Naive thymus-derived CD4-positive, alpha-beta T cell (primary cell): ENCODE measurements at regions not wholly inside any gene's neighbourhood (a gene's known extent, or its start where the extent isn't known, plus 50 kb on each side); places are given as distances from the start of the nearest gene placed in this dataset.

Experiments
- ATAC-seq: fragments of 150-1000 bp; cut with Tn5 transposase; 2 replicates; pipeline ENCODE4 v1.10.0; 2021; ENCODE audit warnings: mild to moderate bottlenecking, moderate library complexity
- CTCF ChIA-PET: fragments of 350-600 bp; sonication (Branson Sonifier 250); formaldehyde crosslinking; loops from one replicate; lab custom pipeline; 2021; ENCODE audit warnings: antibody characterized with exemption; lab: Charles Lee
- POLR2A ChIA-PET: fragments of 350-600 bp; sonication (Branson Sonifier 250); formaldehyde crosslinking; loops from one replicate; lab custom pipeline; 2021; ENCODE audit warnings: antibody characterized with exemption, inconsistent platforms; lab: Charles Lee
- DNase-seq, 9 donors: peaks; one replicate each; pipeline versions ENCODE4 v3.0.0 to v3.0.0-alpha.2; 2020 to 2022; ENCODE audit warnings: mixed read lengths in 1 of 9
- H3K27ac ChIP-seq: one replicate; pipeline ENCODE4 v1.7.0; 2013; ENCODE audit warnings: mild to moderate bottlenecking, low read depth, low read length, moderate library complexity
- H3K27me3 ChIP-seq, 2 donors: one replicate each; pipeline ENCODE4 v1.7.0; 2013; ENCODE audit warnings: low read length in 2 of 2, mild to moderate bottlenecking in 2 of 2, moderate library complexity in 2 of 2; ENCODE audit not compliant: control insufficient read depth in 2 of 2, insufficient read depth in 2 of 2
- H3K36me3 ChIP-seq, 3 experiments: 1 replicate in 2 of 3; 2 replicates in 1 of 3; pipeline ENCODE4 v1.7.0; 2013; ENCODE audit warnings: low read length in 3 of 3, mild to moderate bottlenecking in 3 of 3, moderate library complexity in 1 of 3; ENCODE audit not compliant: insufficient read depth in 3 of 3, control insufficient read depth in 2 of 3
- H3K4me1 ChIP-seq, 2 donors: one replicate each; pipeline ENCODE4 v1.7.0; 2013; ENCODE audit warnings: low read length in 2 of 2, mild to moderate bottlenecking in 2 of 2, moderate library complexity in 1 of 2; ENCODE audit not compliant: control insufficient read depth in 2 of 2, insufficient read depth in 2 of 2
- H3K4me3 ChIP-seq: 2 replicates; pipeline ENCODE4 v1.7.0; 2013; ENCODE audit warnings: mild to moderate bottlenecking, low read length
- H3K9me3 ChIP-seq, 3 experiments: 1 replicate in 2 of 3; 2 replicates in 1 of 3; pipeline ENCODE4 v1.7.0; 2013; ENCODE audit warnings: low read length in 3 of 3; ENCODE audit not compliant: control insufficient read depth in 2 of 3
- H3K27ac Mint-ChIP-seq, 9 donors: one replicate each; pipeline ENCODE4 v1.8.0; 2020 to 2022; ENCODE audit warnings: mixed read lengths in 9 of 9, mild to moderate bottlenecking in 8 of 9, moderate library complexity in 5 of 9, inconsistent platforms in 2 of 9
- H3K27me3 Mint-ChIP-seq, 5 donors: one replicate each; pipeline ENCODE4 v1.8.0; 2021 to 2022; ENCODE audit warnings: mixed read lengths in 5 of 5, mild to moderate bottlenecking in 1 of 5
- H3K36me3 Mint-ChIP-seq, 5 donors: one replicate each; pipeline ENCODE4 v1.8.0; 2020 to 2022; ENCODE audit warnings: mixed read lengths in 5 of 5, mild to moderate bottlenecking in 3 of 5, inconsistent platforms in 1 of 5
- H3K4me1 Mint-ChIP-seq, 7 donors: one replicate each; pipeline ENCODE4 v1.8.0; 2020 to 2022; ENCODE audit warnings: mixed read lengths in 7 of 7, mild to moderate bottlenecking in 3 of 7, inconsistent platforms in 1 of 7
- H3K4me3 Mint-ChIP-seq, 10 donors: one replicate each; pipeline ENCODE4 v1.8.0; 2020 to 2022; ENCODE audit warnings: mild to moderate bottlenecking in 10 of 10, mixed read lengths in 10 of 10, moderate library complexity in 6 of 10, inconsistent platforms in 2 of 10
- H3K9me3 Mint-ChIP-seq, 11 donors: one replicate each; pipeline ENCODE4 v1.8.0; 2020 to 2022; ENCODE audit warnings: mixed read lengths in 11 of 11, mild to moderate bottlenecking in 4 of 11, inconsistent platforms in 1 of 11, moderate library complexity in 1 of 11
- intact Hi-C, 2 donors: fragments of 100-400 bp; cut with micrococcal nuclease; formaldehyde crosslinking; loops; one replicate each; pipeline ENCODE4 v1.15.1; 2023

- Mint-ChIP-seq H3K4me3 (no peak overlapping the region), H3K27ac (no peak overlapping the region)
- POLR2A ChIA-PET = no interaction called here
Observed at GRCh38 chr12:69106482-69107118, 132.8 kb upstream of the CPSF6 start.

GRCh38 chr12:69107541-69107940, 131.8 kb upstream of the CPSF6 start:
- Histone ChIP-seq H3K4me3 (no peak overlapping the region), H3K27ac (no peak overlapping the region), H3K4me1 (no peaks in the 10 kb centered on the region), H3K9me3 (no peaks in the 10 kb centered on the region), H3K36me3 (no peaks in the 10 kb centered on the region), H3K27me3 (no peaks in the 10 kb centered on the region)
- intact Hi-C loops = no loop called here
- CTCF ChIA-PET = no interaction called here
- ATAC-seq = no peak
- Mint-ChIP-seq H3K36me3 (no peaks in the 10 kb centered on the region), H3K27ac (no peak overlapping the region), H3K9me3 (no peaks in the 10 kb centered on the region), H3K4me1 (peaks cover 0 to 5% (median 4%) of the 10 kb centered on the region in 7 donors), H3K27me3 (peaks cover 0 to 5% (median 0%) of the 10 kb centered on the region in 5 donors), H3K4me3 (no peak overlapping the region)
- DNase-seq = no peak
- POLR2A ChIA-PET = no interaction called here

More at GRCh38 chr12:69106482-69107118, 132.8 kb upstream of the CPSF6 start:
- Histone ChIP-seq H3K9me3 (no peaks in the 10 kb centered on the region), H3K36me3 (no peaks in the 10 kb centered on the region), H3K27ac (no peak overlapping the region), H3K27me3 (no peaks in the 10 kb centered on the region), H3K4me1 (no peaks in the 10 kb centered on the region), H3K4me3 (no peak overlapping the region)
- Mint-ChIP-seq H3K36me3 (no peaks in the 10 kb centered on the region), H3K4me1 (peaks cover 0 to 5% (median 4%) of the 10 kb centered on the region in 7 donors), H3K27me3 (peaks cover 0 to 4% (median 0%) of the 10 kb centered on the region in 5 donors), H3K9me3 (no peaks in the 10 kb centered on the region)
- ATAC-seq (no peak), DNase-seq (no peak)
- CTCF ChIA-PET = no interaction called here
- intact Hi-C loops = no loop called here

GRCh38 chr12:69108037-69108436, 131.3 kb upstream of the CPSF6 start:
- CTCF ChIA-PET = interaction anchor here (0.6 kb wide), 1 partner anchor 34 kb away, joined by 3 read pairs; no protein-coding TSS in a partner anchor
- H3K27ac Mint-ChIP-seq = no peak overlapping the region
- peaks cover 0 to 5% (median 0%) of the 10 kb centered on the region in 5 donors for H3K27me3 Mint-ChIP-seq
- H3K4me1 Mint-ChIP-seq = peaks cover 0 to under 1% (median under 1%) of the 10 kb centered on the region in 7 donors
- no peak overlapping the region for H3K27ac ChIP-seq
- no peaks in the 10 kb centered on the region for H3K36me3 Mint-ChIP-seq
- H3K9me3 Mint-ChIP-seq = no peaks in the 10 kb centered on the region
- intact Hi-C loops = no loop called here
- POLR2A ChIA-PET = no interaction called here
- ATAC-seq (no peak), DNase-seq (no peak)
- no peak overlapping the region for H3K4me3 ChIP-seq
- H3K36me3 ChIP-seq = no peaks in the 10 kb centered on the region
- no peak overlapping the region for H3K4me3 Mint-ChIP-seq
- H3K9me3 ChIP-seq = no peaks in the 10 kb centered on the region
- H3K4me1 ChIP-seq = no peaks in the 10 kb centered on the region
- no peaks in the 10 kb centered on the region for H3K27me3 ChIP-seq

DNA sequence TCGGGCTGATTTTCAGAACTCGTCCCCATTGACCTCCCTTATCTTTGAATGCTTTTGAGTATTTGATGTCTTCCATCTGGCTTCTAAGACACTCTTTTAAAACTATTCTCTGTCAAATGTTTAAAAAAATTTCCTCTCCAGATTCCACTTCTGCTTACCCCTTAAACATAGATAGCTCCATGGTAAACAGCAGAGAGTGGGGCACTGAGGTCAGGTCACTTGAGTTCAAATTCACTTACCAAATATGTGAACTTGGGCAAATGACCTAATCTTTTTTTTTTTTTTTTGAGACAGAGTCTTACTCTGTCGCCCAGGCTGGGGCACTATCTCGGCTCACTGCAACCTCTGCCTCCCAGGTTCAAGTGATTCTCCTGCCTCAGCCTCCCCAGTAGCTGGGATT, 126.8 kb upstream of the CPSF6 start:
- Mint-ChIP-seq H3K27ac (no peak overlapping the region), H3K4me3 (no peak overlapping the region)

DNA sequence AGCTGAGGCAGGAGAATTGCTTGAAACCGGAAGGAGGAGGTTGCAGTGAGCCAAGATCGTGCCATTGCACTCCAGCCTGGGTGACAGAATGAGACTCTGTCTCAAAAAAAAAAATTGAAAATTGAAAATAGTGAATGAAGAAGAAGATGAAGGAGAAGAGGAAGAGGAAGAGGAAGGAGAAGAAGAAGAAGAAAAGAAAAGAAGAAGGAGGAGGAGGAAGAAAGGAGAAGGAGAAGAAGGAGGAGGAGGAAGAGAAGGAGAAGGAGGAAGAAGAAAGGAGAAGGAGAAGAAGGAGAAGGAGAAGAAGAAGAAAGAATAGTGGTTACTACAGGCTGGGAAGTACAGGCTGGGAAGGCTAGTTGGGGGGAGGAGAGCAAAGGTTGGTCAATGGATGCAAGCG, 124.3 kb upstream of the CPSF6 start:
- no peaks in the 10 kb centered on the region for H3K9me3 ChIP-seq
- no peaks in the 10 kb centered on the region for H3K4me1 ChIP-seq
- ChIA-PET POLR2A (no interaction called here), CTCF (no interaction called here)
- no peak overlapping the region for H3K4me3 ChIP-seq
- H3K36me3 ChIP-seq = no peaks in the 10 kb centered on the region
- H3K36me3 Mint-ChIP-seq = no peaks in the 10 kb centered on the region
- H3K27ac Mint-ChIP-seq = no peak overlapping the region
- no peak overlapping the region for H3K27ac ChIP-seq
- no peak overlapping the region for H3K4me3 Mint-ChIP-seq
- no peaks in the 10 kb centered on the region for H3K9me3 Mint-ChIP-seq
- intact Hi-C loops = no loop called here
- H3K27me3 ChIP-seq = no peaks in the 10 kb centered on the region
- H3K4me1 Mint-ChIP-seq = no peaks in the 10 kb centered on the region
- H3K27me3 Mint-ChIP-seq = peaks cover 0 to 3% (median 0%) of the 10 kb centered on the region in 5 donors
- no peak for DNase-seq
- no peak for ATAC-seq

More for the DNA sequence above, 126.8 kb upstream of the CPSF6 start:
- peaks cover 0 to 4% (median 0%) of the 10 kb centered on the region in 5 donors for H3K27me3 Mint-ChIP-seq
- Histone ChIP-seq H3K9me3 (no peaks in the 10 kb centered on the region), H3K4me1 (no peaks in the 10 kb centered on the region), H3K4me3 (no peak overlapping the region), H3K36me3 (no peaks in the 10 kb centered on the region), H3K27ac (no peak overlapping the region), H3K27me3 (no peaks in the 10 kb centered on the region)
- no peaks in the 10 kb centered on the region for H3K36me3 Mint-ChIP-seq
- H3K9me3 Mint-ChIP-seq = no peaks in the 10 kb centered on the region
- ATAC-seq (no peak), DNase-seq (no peak)
- no peaks in the 10 kb centered on the region for H3K4me1 Mint-ChIP-seq
- ChIA-PET POLR2A (no interaction called here), CTCF (no interaction called here)
- intact Hi-C loops = no loop called here

DNA sequence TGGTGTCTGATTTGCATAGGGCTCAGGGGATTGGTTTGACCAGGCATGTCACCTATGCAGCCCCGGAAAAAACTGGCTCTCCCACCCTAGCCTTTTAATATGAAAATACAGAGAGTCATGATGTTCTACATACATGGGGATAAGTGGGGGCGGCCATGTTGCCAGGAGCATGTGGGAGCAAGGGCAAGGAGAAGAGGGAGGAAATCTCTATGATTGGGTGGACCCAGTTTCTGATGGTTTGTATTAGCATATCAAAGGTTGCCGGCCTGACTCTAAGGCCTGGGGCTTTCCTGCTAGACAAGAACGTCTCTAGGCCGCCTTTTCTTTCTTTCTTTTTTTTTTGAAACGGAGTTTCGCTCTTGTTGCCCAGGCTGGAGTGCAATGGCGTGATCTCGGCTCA, 123.4 kb upstream of the CPSF6 start:
- ChIA-PET CTCF (no interaction called here), POLR2A (no interaction called here)
- Histone ChIP-seq H3K36me3 (no peaks in the 10 kb centered on the region), H3K4me3 (no peak overlapping the region), H3K4me1 (no peaks in the 10 kb centered on the region), H3K9me3 (no peaks in the 10 kb centered on the region), H3K27me3 (no peaks in the 10 kb centered on the region), H3K27ac (no peak overlapping the region)
- Mint-ChIP-seq H3K36me3 (no peaks in the 10 kb centered on the region), H3K27me3 (peaks cover 0 to 3% (median 0%) of the 10 kb centered on the region in 5 donors), H3K4me3 (no peak overlapping the region), H3K9me3 (no peaks in the 10 kb centered on the region), H3K4me1 (no peaks in the 10 kb centered on the region), H3K27ac (no peak overlapping the region)
- intact Hi-C loops = no loop called here
- ATAC-seq (no peak), DNase-seq (no peak)

GRCh38 chr12:69117566-69118266, 121.7 kb upstream of the CPSF6 start:
- H3K4me3 Mint-ChIP-seq = no peak overlapping the region
- H3K36me3 Mint-ChIP-seq = no peaks in the 10 kb centered on the region
- CTCF ChIA-PET = no interaction called here
- POLR2A ChIA-PET = no interaction called here
- Histone ChIP-seq H3K27ac (no peak overlapping the region), H3K9me3 (no peaks in the 10 kb centered on the region), H3K27me3 (no peaks in the 10 kb centered on the region), H3K36me3 (no peaks in the 10 kb centered on the region), H3K4me1 (no peaks in the 10 kb centered on the region), H3K4me3 (no peak overlapping the region)
- DNase-seq (no peak), ATAC-seq (no peak)
- H3K4me1 Mint-ChIP-seq = no peaks in the 10 kb centered on the region
- H3K27me3 Mint-ChIP-seq = peaks cover 0 to 3% (median 0%) of the 10 kb centered on the region in 5 donors
- intact Hi-C loops = no loop called here
- H3K27ac Mint-ChIP-seq = no peak overlapping the region
- no peaks in the 10 kb centered on the region for H3K9me3 Mint-ChIP-seq
